Endothelial cell of hepatic sinusoid (primary cell): ENCODE measurements at regions not wholly inside any gene's neighbourhood (a gene's known extent, or its start where the extent isn't known, plus 50 kb on each side); places are given as distances from the start of the nearest gene placed in this dataset.

Experiments used
- in situ Hi-C: cut with HindIII; loops from 2 replicates; pipeline ENCODE4 v1.10.0; 2017; ENCODE audit warnings: low sequenced_read_pairs

GRCh38 chr2:66382091-66382490, 52.8 kb upstream of the MEIS1 start:
- in situ Hi-C loops, result no loop called here

DNA sequence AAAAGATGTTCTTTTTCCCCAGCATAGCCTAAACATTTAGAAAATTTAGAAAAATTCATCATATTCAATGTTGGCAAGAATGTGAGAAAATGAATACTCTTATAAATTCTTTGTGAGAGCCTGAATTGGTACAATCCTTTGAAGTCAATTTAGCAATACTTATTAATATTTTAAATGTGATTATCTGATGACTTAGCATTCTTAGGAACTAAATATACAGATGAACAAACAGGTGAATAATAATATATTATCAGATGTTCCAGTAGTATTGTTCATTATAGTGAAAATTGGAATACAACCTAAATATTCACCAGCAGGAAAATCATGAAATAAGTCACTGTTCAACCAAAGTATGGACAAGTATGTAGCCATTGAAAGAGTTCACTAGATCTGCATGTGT, 55.5 kb upstream of the MEIS1 start:
- in situ Hi-C loops, result no loop called here

- in situ Hi-C loops, result no loop called here
Observed at GRCh38 chr2:66377832-66378231, 57.1 kb upstream of the MEIS1 start.

DNA sequence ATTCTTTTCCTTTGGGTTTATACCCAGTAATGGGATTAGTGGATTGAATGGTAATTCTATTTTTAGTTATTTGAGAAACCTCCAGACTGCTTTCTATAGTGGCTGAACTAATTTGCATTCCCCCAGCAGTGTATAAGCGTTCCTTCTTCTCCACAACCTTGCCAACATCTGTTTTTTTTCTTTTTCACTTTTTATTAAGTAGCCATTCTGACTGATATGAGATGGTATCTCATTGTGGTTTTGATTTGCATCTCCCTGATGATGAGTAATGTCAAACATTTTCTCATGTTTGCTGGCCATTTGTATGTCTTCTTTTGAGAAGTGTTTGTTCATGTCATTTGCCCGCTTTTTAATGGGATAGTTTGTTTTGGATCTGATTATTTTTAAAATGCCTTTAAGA, 64.1 kb upstream of the MEIS1 start:
- in situ Hi-C loops, result no loop called here

- in situ Hi-C loops, result no loop called here
Observed at GRCh38 chr2:66366619-66367018, 68.3 kb upstream of the MEIS1 start.

DNA sequence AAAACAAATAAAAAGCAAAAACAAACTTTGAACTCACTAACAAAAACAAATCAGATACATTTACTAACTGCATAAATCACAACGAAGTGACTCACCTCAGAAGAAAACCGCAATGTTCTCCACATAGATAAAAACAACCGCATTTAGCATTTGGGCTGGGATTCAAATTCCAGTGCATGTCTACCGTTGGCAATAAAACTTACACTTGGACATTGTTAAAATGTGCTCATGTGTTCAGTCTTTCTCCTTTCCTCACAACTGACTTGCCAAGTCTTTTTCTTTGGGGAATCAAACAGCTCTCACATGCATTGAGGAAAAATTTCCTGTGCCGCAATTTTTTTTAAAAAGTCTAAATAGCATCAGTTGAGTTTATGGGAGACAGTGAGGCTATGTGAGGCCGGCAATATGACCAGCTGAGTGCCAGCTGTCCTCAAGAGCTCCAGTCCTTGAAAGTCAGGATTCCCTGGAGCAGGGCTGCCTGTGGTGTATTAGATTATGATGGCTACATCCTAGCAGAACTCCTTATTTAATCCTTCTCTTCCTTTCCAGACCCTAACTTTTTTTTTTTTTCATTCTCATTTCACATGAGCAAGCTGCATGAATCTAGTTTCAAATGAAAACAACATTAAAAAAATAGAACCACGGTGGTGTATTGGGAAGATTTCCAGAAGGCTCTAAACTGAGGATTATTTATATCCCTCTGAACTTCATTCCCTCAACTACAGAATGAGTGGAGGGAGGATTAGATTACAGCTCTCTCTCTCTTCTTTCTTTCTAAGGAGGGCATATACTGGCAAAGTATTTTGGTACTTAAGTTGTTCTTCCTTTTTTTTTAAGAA, 70.2 kb upstream of the MEIS1 start:
- in situ Hi-C loops, result no loop called here

GRCh38 chr2:66362701-66363100, 72.2 kb upstream of the MEIS1 start:
- in situ Hi-C loops, result no loop called here

GRCh38 chr2:66346231-66346664, 88.7 kb upstream of the MEIS1 start:
- in situ Hi-C loops, result no loop called here

DNA sequence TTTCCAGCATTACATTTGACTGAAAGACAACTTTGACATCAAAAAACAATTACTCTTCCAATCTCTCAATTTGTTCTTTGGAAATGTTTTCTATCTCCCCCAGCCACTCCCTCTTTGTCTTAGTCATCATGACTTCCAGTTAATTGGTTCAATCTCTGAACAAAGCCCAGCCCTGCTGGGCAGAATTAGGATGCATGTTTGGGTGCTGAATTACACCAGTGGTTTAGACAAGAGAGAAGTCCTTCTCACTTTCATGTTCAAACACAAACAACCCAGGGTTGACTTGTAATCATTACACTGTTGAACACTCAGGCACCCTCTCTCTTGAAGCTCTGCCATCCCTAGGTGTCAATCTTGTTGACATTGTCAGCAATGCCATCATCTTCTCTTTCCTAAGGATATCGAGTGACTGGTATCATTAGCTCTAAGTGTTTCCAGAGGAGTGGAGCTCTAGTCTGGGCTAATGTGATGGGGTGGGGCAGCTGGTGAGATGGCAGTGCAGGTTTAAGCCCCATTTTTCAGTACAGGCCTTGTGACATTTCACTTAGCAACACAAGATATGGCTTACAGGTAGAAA, 90.8 kb upstream of the MEIS1 start:
- in situ Hi-C loops, result no loop called here

DNA sequence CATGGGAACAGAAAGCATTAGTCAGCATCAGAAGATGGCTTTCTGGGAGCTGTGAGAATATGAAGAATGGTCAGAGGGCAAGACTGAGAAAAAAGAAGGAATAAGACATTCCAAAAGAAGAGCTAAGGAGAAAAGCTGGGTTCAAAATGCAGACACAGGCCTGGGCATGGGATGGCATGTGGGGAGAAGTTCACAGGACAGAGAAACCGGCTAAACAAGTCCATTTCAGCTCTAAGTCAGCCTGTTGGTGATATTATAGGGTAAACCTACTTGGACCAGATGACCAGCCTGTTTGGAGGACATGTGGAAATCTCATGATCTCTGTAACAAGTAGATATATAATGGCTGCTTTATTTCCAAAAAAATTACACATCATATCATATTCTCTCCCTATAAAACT, 91.7 kb upstream of the MEIS1 start:
- in situ Hi-C loops, result no loop called here

DNA sequence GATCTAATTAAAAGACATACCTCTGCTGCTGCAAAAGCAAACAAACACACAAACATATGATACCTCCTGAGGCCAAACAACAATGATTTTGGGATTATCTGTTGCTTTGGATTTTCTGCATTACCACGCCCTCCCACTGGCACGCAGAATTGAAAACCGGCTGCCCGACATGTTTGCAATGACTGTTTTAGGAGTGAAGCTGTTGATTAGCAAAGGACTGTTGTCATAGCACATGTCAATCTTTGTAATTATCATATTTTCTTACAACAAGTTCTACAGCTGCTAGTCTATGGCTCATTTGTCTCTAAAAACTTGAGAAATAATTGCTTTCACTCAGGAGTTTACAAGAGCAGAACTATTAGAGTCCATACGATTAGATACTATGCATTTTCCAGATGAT, 94.4 kb upstream of the MEIS1 start:
- in situ Hi-C loops, result no loop called here

GRCh38 chr2:66334237-66335029, 100.5 kb upstream of the MEIS1 start:
- in situ Hi-C loops, result no loop called here

DNA sequence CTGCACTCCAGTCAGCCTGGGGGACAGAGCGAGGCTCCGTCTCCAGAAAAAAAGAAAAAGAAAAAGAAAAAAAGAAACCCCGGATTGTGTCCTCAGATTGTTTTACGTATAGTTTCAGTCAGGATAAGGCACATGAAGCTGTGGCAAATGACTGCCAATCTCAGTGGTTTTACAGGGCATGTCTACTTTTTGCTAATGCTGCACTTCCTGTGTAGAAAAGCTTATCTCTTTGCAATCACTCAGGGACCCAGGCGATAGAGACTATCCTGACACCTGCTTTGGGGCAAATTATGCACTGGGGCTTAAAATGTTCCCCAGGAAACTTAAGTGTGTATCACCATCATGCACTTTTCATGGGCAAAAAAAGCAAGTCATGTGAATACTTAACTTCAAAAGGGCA, 103.7 kb upstream of the MEIS1 start:
- in situ Hi-C loops, result no loop called here

DNA sequence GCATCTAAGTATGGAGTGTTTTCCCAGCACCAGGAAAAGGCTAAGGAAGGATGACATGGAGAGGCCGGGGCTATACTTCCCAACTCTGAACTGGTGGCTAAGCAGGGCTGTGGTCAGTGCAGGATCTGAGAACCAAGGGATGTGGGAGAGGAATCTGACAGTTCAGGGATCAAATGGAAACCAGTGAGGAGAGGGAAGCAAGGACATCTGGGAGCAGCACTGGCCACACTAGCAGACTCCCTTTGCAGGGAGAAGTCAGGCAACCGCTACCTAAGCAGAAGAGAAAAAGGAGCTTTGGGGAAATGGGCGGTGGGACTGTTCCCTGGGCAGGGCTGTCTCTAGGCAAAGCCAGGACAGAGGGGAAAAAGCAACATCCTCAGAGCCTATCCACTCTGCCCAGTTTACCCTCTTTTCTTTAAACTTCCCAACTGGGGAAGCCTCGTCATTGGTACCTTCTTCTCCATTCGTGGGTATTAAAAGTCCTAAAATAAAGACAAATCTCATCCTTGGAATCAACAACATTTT, 105.8 kb upstream of the MEIS1 start:
- in situ Hi-C loops, result no loop called here

GRCh38 chr2:66327066-66327740, 107.7 kb upstream of the MEIS1 start:
- in situ Hi-C loops, result no loop called here

DNA sequence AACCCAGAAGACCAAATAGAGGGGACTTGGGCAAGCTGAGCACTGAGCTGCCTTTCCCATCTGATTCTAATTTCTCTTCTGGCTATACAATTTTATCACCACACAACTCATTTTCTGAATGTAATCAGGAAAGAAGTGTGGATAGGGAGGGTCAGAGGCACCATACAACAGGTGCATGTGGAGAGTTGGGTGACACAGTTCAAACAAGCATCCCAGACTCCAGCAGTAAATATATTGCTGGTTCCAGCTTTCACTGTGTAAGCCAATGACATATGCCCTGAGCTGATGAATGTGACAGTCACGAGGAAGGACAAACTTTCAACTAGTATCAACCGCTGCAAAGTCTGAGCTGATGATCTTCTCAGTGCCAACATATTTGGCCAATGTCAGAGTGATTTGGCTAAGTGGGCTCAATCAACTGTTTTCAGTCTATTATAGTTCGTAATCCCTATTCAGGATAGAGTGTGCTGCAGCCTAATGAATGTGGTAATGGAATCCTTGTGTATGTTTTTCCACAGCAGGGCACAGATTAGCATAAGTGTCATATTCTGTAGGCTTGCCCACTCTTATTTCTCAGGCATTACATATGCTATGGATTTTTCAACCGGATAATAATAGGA, 109.9 kb upstream of the MEIS1 start:
- in situ Hi-C loops, result no loop called here

DNA sequence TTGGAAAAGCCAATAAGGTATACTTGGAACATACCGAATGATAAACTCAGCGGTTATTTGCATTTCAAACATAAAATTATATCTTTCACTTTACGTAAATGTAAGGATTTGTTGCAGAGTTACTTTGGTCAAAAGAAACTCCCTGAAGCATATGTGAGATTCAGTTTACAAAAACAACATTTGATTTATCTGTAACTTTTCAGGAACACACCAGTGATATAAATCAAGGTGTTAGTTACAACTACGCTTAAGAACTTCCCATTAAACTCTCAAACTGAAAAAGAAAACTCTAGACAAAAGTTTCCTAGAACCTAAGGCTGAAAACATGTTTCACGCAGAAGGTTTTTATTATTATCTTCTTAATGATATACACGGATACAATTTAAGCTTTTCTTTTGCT, 110.6 kb upstream of the MEIS1 start:
- in situ Hi-C loops, result no loop called here

GRCh38 chr2:66323406-66323805, 111.5 kb upstream of the MEIS1 start:
- in situ Hi-C loops, result no loop called here

- in situ Hi-C loops, result no loop called here
Observed at GRCh38 chr2:66322506-66323260, 112.2 kb upstream of the MEIS1 start.

DNA sequence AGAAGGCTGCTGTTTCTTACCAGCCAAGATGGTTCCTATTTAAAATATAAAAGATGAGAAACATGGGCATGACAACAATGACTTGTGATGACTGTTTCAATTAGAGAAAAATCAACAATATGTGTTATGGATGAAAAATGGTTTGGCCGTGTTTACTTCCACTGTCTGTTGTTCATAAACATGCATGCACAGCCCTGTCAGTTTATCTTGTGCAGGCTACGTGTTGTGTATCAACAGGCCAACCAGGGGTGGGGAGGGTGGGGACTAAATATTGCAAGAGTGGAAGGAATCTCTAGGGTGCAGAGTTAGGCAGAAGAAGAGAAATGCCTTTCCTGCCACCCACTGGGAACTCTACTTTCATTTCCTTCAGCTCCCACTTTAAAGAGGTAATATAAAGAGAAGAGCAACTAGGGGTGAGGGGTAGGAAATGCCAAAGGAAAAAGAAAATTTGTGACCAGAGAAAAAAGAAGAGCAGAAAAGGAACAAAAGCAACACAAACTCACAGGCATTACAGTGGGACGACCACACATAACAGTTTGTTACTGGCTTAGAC, 116.8 kb upstream of the MEIS1 start:
- in situ Hi-C loops, result no loop called here
